ENCODE measurements at regions not wholly inside any gene's neighbourhood (a gene's known extent, or its start where the extent isn't known, plus 50 kb on each side); places are given as distances from the start of the nearest gene placed in this dataset.

DNA sequence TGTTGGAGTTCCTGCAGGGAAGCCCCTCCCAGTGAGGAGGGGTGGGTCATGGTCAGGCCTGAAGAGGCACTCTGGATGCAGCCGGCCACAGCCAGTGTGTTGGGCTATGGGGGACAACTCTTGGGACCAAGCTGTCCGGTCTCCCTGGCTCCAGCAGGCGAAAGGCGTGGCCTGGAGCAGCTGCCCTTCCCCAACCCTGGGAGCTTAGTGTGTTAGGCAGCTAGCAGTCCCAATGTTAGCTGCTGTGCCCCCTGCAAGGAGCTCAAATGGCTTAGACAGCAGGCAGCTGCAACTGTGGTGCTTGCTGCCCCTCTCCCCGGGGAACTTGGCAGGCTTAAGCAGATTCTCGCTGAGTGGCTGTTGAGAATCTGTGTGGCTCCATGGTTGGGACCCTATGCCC is 67.5 kb upstream of the ACTBL2 start:
- TF ChIP-seq, protein P1, sequence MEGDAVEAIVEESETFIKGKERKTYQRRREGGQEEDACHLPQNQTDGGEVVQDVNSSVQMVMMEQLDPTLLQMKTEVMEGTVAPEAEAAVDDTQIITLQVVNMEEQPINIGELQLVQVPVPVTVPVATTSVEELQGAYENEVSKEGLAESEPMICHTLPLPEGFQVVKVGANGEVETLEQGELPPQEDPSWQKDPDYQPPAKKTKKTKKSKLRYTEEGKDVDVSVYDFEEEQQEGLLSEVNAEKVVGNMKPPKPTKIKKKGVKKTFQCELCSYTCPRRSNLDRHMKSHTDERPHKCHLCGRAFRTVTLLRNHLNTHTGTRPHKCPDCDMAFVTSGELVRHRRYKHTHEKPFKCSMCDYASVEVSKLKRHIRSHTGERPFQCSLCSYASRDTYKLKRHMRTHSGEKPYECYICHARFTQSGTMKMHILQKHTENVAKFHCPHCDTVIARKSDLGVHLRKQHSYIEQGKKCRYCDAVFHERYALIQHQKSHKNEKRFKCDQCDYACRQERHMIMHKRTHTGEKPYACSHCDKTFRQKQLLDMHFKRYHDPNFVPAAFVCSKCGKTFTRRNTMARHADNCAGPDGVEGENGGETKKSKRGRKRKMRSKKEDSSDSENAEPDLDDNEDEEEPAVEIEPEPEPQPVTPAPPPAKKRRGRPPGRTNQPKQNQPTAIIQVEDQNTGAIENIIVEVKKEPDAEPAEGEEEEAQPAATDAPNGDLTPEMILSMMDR (IDR thresholded peaks at IDR 0.05), result no peak
- TF ChIP-seq POLR2AphosphoS5 (IDR thresholded peaks at IDR 0.05), result no peak
